ENCODE measurements at regions not wholly inside any gene's neighbourhood (a gene's known extent, or its start where the extent isn't known, plus 50 kb on each side); places are given as distances from the start of the nearest gene placed in this dataset.

DNA sequence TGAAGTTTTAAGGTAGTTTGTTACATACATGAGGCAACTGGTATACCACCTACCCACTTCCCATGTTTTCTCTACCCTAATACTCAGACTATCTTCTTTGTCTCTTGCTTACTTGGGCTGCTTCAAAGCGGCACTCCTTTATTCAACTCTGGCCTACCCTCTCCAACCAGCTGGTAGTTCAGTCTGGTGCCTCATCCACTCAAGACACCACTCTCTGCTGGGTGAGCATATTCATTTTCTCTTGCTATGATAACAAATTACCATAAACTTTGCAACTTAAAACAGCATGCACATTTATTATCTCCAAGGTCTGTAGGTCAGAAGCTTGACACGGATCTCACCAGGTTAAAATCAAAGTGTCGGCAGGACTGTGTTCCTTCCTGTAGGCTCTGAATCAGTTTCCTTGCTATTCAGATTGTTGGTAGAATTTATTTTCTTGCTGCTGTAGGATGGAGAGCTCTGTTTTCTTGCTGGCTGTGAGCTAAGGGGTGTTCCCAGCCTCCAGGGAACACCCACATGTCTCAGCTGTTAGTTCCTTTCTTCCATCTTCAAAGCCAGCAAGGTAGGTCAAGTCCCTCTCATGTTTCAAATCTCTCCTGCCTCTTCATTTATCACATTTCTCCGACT lies 666.0 kb downstream of the DIAPH3 start:
- no peaks in the 10 kb centered on the region for H3F3A ChIP-seq (ENCODE audit: insufficient read depth, low read length, poor library complexity, severe bottlenecking)
- no peak overlapping the region for H3K4me2 ChIP-seq (ENCODE audit: low read length)
- no peak overlapping the region for H3K4me3 ChIP-seq (ENCODE audit: low read length)
- no peaks in the 10 kb centered on the region for H3K79me2 ChIP-seq (replicated peaks; ENCODE audit: insufficient read depth, low read length)
- H3K9me3 ChIP-seq (ENCODE audit: low read length) = no peaks in the 10 kb centered on the region
- no peaks in the 10 kb centered on the region for H3K9me2 ChIP-seq (ENCODE audit: insufficient read depth, low read length)
- H3K36me3 ChIP-seq (ENCODE audit: insufficient read depth, low read length) = no peaks in the 10 kb centered on the region
- H3K27me3 ChIP-seq (ENCODE audit: insufficient read depth, low read depth, low read length) = no peaks in the 10 kb centered on the region
- H3K9ac ChIP-seq (ENCODE audit: low read length) = no peak overlapping the region
- H3K27ac ChIP-seq (ENCODE audit: low read length) = no peak overlapping the region
- TF ChIP-seq POLR2AphosphoS5 (IDR thresholded peaks at IDR 0.05) (no peak), EP300 (conservative IDR thresholded peaks at IDR 0.05; ENCODE audit: poor library complexity, severe bottlenecking) (no peak), EZH2 (IDR thresholded peaks at IDR 0.05; ENCODE audit: borderline replicate concordance, insufficient read depth, low read length, poor library complexity, severe bottlenecking) (no peak)
- no peak overlapping the region for H2AFZ ChIP-seq (ENCODE audit: low read depth, low read length)
- no peaks in the 10 kb centered on the region for H4K20me1 ChIP-seq (ENCODE audit: insufficient read depth)

GRCh38 chr13:59501004-59501403 lies 662.7 kb downstream of the DIAPH3 start:
- Histone ChIP-seq H3K4me3 (ENCODE audit: low read length) (no peak overlapping the region), H3K27me3 (ENCODE audit: insufficient read depth, low read depth, low read length) (no peaks in the 10 kb centered on the region), H3K9ac (ENCODE audit: low read length) (no peak overlapping the region), H3F3A (ENCODE audit: insufficient read depth, low read length, poor library complexity, severe bottlenecking) (no peaks in the 10 kb centered on the region), H3K36me3 (ENCODE audit: insufficient read depth, low read length) (no peaks in the 10 kb centered on the region), H3K9me3 (ENCODE audit: low read length) (no peaks in the 10 kb centered on the region), H3K4me2 (ENCODE audit: low read length) (no peak overlapping the region), H3K9me2 (ENCODE audit: insufficient read depth, low read length) (no peaks in the 10 kb centered on the region), H2AFZ (ENCODE audit: low read depth, low read length) (no peak overlapping the region), H4K20me1 (ENCODE audit: insufficient read depth) (no peaks in the 10 kb centered on the region), H3K79me2 (replicated peaks; ENCODE audit: insufficient read depth, low read length) (no peaks in the 10 kb centered on the region), H3K27ac (ENCODE audit: low read length) (no peak overlapping the region)
- TF ChIP-seq RAD21 (conservative IDR thresholded peaks at IDR 0.05) = no peak
- TF ChIP-seq SMC3 (conservative IDR thresholded peaks at IDR 0.05; ENCODE audit: poor library complexity) = no peak
- TF ChIP-seq CTCF (IDR thresholded peaks at IDR 0.05; ENCODE audit: poor library complexity, severe bottlenecking) = no peak
- no peak for TF ChIP-seq MXI1 (conservative IDR thresholded peaks at IDR 0.05; ENCODE audit: poor library complexity, severe bottlenecking)
- TF ChIP-seq EZH2 (IDR thresholded peaks at IDR 0.05; ENCODE audit: borderline replicate concordance, insufficient read depth, low read length, poor library complexity, severe bottlenecking) = no peak
- no peak for TF ChIP-seq REST (IDR thresholded peaks at IDR 0.05; ENCODE audit: borderline replicate concordance)
- no peak for TF ChIP-seq EP300 (conservative IDR thresholded peaks at IDR 0.05; ENCODE audit: poor library complexity, severe bottlenecking)
- TF ChIP-seq TAF1 (IDR thresholded peaks at IDR 0.05; ENCODE audit: low read depth) = no peak
- TF ChIP-seq POLR2AphosphoS5 (IDR thresholded peaks at IDR 0.05) = no peak
